Fibroblast of gingiva (primary cell): ENCODE measurements at regions not wholly inside any gene's neighbourhood (a gene's known extent, or its start where the extent isn't known, plus 50 kb on each side); places are given as distances from the start of the nearest gene placed in this dataset.

Source experiments
- DNase-seq: peaks from one replicate; pipeline ENCODE4 v3.0.0-alpha.2; 2011; ENCODE audit warnings: low read depth

DNA sequence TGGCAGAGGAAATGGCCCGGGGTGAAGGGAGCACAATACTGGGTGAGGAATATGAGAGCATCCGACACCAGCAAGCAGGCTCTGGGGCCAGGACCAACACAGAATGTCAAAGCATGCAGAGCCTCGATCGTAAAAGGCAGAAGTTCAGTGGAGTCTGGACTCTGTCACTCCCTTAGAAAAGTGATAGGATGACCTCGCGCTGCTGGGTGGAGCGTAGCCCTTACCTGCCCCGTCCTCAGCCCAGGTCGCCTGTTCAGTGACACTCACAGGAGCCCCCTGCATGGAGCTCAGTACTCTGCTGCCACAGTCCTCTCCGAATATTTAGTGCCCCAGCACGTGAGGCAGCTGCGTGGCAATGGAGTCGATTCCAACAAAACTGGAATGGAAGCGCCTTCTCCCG lies 236.7 kb upstream of the MYT1L start:
- no peak for DNase-seq

DNA sequence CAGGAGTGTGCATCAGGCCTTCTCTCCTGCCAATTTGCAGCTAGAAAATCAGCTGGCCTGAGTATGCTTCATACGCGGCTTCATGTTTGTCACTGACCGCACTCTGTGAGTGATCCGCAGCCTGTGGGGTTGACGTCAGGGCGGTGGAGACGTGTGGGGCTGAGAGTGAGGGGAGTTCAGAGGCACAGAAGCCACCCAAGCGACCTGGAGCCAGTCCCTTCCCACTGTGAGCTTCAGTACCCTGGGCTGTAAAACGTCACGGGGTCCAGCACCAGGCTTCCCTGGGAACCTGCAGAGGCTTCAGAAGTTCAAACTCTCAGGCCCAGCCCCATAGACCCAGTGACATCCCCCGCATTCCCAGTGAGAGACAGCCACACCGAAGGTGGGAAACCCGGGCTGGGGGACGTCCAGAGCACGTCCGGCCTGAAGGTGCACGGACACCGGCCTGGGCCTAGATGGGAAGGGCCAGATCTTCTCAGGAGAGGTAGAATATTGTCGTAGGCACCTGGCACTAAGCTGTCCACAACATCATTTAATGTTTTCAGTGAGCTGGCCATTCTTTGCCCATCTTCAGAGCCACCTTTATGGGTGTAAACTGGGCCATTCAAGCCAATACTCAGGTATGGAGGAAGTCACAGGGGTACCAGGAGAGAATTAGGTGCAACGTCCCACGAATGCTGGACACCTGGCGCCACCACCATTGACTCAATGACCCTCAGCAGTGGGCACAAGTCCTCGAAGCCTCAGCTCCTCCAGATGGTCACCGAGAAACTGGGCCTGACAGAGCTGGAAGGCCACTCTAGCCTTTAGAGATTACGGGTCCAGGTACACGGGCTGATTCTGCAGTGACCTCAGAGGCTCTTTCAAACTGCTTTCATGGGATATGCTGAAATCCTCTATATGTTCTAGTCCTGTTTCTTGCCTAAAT lies 235.6 kb upstream of the MYT1L start:
- DNase-seq: no peak

- DNase-seq: no peak
Measured at GRCh38 chr2:2565671-2566070, 234.6 kb upstream of the MYT1L start.

- no peak for DNase-seq
Measured at GRCh38 chr2:2564300-2565078, 233.4 kb upstream of the MYT1L start.

- DNase-seq: no peak
Measured at GRCh38 chr2:2563309-2563860, 232.3 kb upstream of the MYT1L start.

DNA sequence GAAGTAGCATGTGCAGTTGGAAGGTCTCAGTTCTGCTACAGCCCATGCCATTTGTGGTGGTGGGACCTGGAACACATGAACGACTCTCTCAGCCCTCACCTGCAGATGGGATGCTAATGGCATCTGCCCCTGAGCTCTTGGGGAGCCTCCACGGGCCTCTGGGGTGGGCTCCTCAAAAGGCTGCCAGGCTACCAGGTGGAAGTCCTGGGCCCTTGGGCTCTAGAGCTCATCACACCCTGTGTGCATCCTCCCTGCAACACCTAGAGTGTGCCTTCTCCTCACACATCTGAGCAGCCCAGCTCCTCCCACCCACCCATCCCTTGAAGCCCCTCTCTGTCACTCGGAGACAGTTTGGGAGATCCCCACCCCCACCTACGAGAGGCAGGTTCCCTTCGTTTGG lies 231.8 kb upstream of the MYT1L start:
- no peak for DNase-seq

DNA sequence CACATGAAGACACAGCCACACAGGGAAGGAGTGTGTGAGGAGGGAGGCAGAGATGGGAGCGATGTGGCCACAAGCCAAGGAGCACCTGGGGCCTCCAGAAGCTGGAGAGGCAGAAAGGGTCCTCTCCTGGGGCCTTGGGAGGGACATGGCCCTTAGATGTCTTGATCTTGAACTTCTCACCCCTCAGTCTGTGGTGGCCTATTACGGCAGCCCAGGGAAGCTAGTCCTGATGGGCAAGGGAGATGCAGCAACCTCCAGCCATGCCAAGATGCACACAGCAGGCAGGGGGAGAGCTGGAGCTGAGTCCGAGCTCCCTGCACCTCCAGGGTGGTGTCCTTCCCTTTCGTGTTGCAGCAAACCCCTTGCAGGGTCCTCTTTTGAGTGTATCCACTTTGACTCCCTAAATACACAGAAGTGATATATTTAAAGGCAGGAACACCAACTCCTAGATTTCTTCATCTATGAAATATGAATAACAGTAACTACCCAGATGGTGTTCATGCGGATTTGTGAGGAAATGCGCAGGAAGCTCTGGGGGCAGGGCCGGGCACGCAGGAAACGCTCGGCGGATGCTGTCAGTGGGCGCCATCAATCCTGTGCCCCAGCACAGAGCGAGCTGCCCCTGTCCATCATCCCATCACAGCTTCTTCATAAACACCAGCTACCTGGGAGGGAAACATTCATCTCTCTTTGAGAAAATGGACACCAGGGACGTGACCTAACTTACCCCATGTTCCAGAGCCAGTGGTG lies 230.4 kb upstream of the MYT1L start:
- DNase-seq: no peak

GRCh38 chr2:2560374-2561015 lies 229.4 kb upstream of the MYT1L start:
- no peak for DNase-seq

DNA sequence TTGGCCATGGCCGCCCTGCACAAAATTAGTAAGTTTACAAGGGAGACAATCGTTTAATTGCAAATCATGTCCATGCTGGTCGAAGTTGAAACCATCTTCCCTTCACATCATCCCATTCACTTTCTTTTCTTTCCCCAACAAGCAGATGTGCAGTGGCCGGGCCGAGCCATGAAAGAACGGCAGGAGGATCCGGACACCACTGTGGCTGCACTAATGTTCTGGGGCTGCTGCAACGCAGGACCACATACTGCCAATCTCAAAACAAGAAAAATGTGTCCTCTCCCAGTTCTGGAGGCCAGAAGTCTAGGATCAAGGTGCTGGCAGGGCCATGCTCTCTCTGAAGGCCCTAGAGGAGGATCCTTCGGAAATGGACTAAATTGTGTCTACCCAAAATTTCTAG lies 227.4 kb upstream of the MYT1L start:
- DNase-seq: no peak

GRCh38 chr2:2557475-2557874 lies 226.4 kb upstream of the MYT1L start:
- DNase-seq: no peak

DNA sequence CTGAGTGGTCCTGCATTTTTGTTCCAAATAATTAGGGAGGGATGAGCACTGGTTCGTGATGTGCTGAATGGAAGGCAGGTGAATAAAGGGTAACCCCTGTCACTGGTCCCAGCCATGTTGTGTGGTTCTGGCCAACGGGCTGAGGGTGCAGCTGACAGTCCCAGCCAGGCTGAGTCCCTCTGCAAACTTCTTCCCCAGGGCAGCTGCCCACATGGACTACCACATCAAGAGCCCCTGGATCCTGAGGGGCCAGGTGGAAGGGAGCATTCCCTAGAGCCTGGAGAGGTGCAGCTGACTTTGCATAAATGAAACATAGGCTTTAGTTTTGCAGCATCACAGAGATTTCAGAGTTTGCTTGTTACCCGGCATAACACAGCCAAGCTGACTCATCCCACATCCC lies 219.8 kb upstream of the MYT1L start:
- no peak for DNase-seq

GRCh38 chr2:2547911-2548310 lies 216.8 kb upstream of the MYT1L start:
- DNase-seq: no peak

DNA sequence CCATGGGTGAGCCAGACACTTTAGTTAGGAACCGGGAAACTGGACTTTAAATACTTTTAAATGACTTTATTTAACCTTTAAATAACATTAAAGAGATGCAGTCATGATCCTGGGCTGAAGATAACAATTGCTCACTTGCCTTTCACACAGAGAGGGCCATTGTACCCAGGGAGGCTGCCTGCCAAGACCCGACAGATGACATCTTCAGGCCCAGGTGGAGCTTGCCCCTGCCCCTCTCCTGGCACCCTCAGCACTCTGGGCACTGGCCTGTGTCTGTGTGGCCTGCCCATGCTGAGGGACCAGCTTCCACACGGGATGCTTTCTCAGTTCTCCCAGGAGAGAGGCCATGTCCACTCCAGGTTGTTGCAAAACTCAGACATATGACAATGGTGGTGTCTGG lies 216.4 kb upstream of the MYT1L start:
- no peak for DNase-seq

DNA sequence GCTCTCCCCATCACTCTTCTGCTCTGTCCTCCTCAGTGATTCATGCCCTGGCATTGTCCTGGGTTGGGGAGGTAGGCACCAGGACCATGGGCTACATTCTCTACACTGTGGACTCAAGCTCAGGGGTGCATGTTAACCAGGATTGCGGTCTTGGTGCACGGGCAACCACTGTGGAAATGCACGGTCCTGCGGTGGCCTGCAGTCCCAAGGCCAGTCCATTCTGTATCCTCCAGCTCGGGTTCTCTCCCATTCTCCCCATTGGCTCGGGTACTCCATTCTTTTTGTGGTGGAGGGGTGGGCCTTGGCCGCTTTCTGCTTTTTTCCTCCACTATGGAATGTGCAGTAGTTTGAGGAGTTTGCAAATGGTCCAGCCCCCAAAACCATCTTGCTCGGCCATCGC lies 215.0 kb upstream of the MYT1L start:
- DNase-seq: no peak

DNA sequence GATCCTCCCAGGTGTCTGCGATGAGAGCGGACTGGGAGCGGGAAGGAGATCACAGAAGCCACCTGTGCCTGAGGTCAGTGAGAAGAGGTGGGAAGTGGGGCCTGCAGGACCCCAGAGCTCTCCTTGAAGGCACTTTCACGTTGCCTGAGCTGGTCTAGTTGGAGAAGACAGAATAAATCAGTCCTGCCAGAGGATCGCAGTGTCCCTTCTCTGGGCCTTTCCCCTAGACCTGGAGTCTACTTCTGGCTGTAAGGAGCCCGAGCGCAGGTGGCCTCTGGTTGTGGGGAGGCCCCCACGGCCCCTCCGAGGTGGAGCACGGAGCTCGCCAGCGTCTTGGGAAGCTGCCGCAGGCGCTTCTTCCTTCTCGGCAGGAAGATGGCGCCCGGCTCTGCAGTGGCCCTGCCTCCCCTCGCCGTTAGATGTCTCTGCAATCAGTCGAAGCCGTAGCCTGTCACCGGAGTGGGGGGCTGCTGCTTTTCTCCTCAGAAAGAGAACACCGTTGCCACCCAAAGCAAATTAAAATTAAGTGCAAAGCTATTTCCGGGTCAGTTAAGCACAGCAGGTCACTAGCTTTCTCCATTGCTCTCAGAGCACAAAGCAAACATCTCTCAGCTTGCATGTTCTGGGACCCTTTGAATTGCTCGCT lies 212.0 kb upstream of the MYT1L start:
- no peak for DNase-seq

GRCh38 chr2:2542316-2542715 lies 211.2 kb upstream of the MYT1L start:
- no peak for DNase-seq

DNA sequence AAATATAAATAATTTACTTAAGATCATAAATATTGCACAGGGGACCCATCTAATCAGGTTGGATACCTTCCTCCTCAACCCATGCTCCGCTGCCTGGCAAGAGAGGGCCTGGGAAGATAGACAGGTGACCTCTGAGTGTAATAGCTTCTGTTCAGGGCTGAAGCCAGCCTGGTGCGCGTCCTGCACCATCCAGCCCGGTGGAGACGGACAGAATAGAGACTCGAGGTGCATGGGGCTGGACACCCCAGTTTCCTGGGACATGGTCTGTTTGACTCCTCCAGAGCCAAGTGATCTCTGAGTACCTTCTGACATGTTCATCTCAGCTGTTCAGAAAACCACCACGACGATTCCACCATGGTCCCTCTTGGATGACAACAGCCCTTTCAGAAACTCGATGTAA lies 209.3 kb upstream of the MYT1L start:
- no peak for DNase-seq

GRCh38 chr2:2536416-2537056 lies 205.5 kb upstream of the MYT1L start:
- no peak for DNase-seq

GRCh38 chr2:2530334-2530733 lies 199.3 kb upstream of the MYT1L start:
- no peak for DNase-seq

- DNase-seq: no peak
Measured at GRCh38 chr2:2528846-2529245, 197.8 kb upstream of the MYT1L start.

- no peak for DNase-seq
Measured at GRCh38 chr2:2527148-2527547, 196.1 kb upstream of the MYT1L start.
